ENCODE measurements at regions not wholly inside any gene's neighbourhood (a gene's known extent, or its start where the extent isn't known, plus 50 kb on each side); places are given as distances from the start of the nearest gene placed in this dataset.

DNA sequence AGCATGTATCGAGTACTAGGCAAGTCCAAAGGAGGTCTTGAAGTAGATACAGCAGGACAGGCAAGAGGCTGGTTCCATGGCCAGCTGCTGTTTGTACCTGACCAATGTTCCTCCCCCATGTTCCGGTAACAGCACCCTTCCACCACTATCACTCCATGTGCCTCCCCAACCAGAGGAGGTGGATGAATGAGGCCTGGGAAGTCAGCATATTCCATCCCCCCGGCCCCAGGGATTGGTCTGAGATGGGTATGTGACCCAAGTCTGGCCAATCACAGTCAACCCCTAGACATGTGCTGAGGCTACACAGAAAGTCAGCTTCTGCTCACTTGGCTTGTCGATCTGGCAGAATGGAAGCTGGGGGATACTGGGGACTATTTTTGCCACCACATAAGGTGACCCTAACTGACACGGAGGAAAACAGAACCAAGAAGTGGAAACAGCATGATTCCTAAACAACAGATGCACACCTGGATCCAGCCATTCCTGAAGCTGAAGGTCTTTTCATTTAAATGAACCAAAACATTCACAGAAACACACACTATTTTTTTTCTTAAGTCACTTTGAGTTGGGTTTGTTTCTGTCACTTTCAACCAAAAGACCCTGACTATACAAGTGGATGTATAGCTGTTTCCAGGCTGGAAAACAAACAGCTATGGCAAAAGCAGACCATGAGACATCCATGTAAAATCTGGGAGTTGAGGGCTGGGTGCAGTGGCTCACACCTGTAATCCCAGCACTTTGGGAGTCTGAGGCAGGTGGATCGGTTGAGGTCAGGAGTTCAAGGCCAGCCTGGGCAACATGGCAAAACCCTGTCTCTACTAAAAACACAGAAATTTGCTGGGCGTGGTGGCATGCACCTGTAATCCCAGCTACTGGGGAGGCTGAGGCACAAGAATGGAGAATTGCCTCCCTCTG is 70.4 kb upstream of the PTPN1 start:
- no peak for TF ChIP-seq TAF1 (IDR thresholded peaks at IDR 0.05; ENCODE audit: borderline replicate concordance, low read depth, low read length)
- TF ChIP-seq POLR2A (IDR thresholded peaks at IDR 0.05; ENCODE audit: low read depth, low read length): no peak

Data from GM12892 (cell line).